ENCODE measurements at regions not wholly inside any gene's neighbourhood (a gene's known extent, or its start where the extent isn't known, plus 50 kb on each side); places are given as distances from the start of the nearest gene placed in this dataset.

GRCh38 chr10:33808475-33808874 lies 474.0 kb upstream of the NRP1 start:
- no peak for DNase-seq

GRCh38 chr10:33807531-33808359 lies 473.3 kb upstream of the NRP1 start:
- no peak for DNase-seq

GRCh38 chr10:33805831-33806230 lies 471.4 kb upstream of the NRP1 start:
- no peak for DNase-seq

- no peak for DNase-seq
These were observed 470.1 kb upstream of the NRP1 start for GRCh38 chr10:33804584-33804983.

GRCh38 chr10:33803248-33803647 lies 468.8 kb upstream of the NRP1 start:
- no peak for DNase-seq

- no peak for DNase-seq
These were observed 468.1 kb upstream of the NRP1 start for GRCh38 chr10:33802566-33802965.

- no peak for DNase-seq
These were observed 467.2 kb upstream of the NRP1 start for GRCh38 chr10:33801705-33802104.

- no peak for DNase-seq
These were observed 466.5 kb upstream of the NRP1 start for GRCh38 chr10:33800986-33801385.

- no peak for DNase-seq
These were observed 466.1 kb upstream of the NRP1 start for GRCh38 chr10:33800545-33800944.

GRCh38 chr10:33799944-33800323 lies 465.5 kb upstream of the NRP1 start:
- no peak for DNase-seq

GRCh38 chr10:33799281-33799943 lies 464.9 kb upstream of the NRP1 start:
- DNase-seq = no peak

- no peak for DNase-seq
These were observed 464.3 kb upstream of the NRP1 start for GRCh38 chr10:33798754-33799153.

GRCh38 chr10:33796680-33797079 lies 462.2 kb upstream of the NRP1 start:
- no peak for DNase-seq

GRCh38 chr10:33795529-33795928 lies 461.1 kb upstream of the NRP1 start:
- DNase-seq = no peak

GRCh38 chr10:33794460-33794859 lies 460.0 kb upstream of the NRP1 start:
- DNase-seq = no peak

- DNase-seq = no peak
These were observed 459.3 kb upstream of the NRP1 start for GRCh38 chr10:33793793-33794192.

- no peak for DNase-seq
These were observed 456.8 kb upstream of the NRP1 start for GRCh38 chr10:33791272-33791660.

GRCh38 chr10:33790521-33791271 lies 456.2 kb upstream of the NRP1 start:
- DNase-seq = no peak

GRCh38 chr10:33783557-33783956 lies 449.1 kb upstream of the NRP1 start:
- DNase-seq = no peak

- no peak for DNase-seq
These were observed 448.6 kb upstream of the NRP1 start for GRCh38 chr10:33783078-33783477.

GRCh38 chr10:33781606-33782395 lies 447.3 kb upstream of the NRP1 start:
- DNase-seq = no peak

- DNase-seq = no peak
These were observed 446.5 kb upstream of the NRP1 start for GRCh38 chr10:33780961-33781360.

- DNase-seq = no peak
These were observed 442.8 kb upstream of the NRP1 start for GRCh38 chr10:33777223-33777622.

Measured in bone marrow (tissue), 2 donors.